GM19397 (cell line): ENCODE measurements at regions not wholly inside any gene's neighbourhood (a gene's known extent, or its start where the extent isn't known, plus 50 kb on each side); places are given as distances from the start of the nearest gene placed in this dataset.

Source experiments
- ATAC-seq: cut with Tn5 transposase; IDR thresholded peaks from one replicate; pipeline ENCODE4 v1.9.1; 2021; ENCODE audit warnings: mild to moderate bottlenecking, moderate library complexity; ENCODE audit not compliant: unreplicated experiment

- no peak for ATAC-seq
Measured at GRCh38 chr21:39029086-39029755, 154.0 kb downstream of the PSMG1 start.

GRCh38 chr21:39025198-39025597 is 158.1 kb downstream of the PSMG1 start:
- ATAC-seq, result no peak

- ATAC-seq, result no peak
Measured at GRCh38 chr21:39024538-39024937, 158.7 kb downstream of the PSMG1 start.

GRCh38 chr21:39022863-39023693 is 160.2 kb downstream of the PSMG1 start:
- no peak for ATAC-seq

- ATAC-seq, result no peak
Measured at GRCh38 chr21:39022466-39022862, 160.8 kb downstream of the PSMG1 start.

GRCh38 chr21:39022035-39022434 is 161.2 kb downstream of the PSMG1 start:
- no peak for ATAC-seq

GRCh38 chr21:39021478-39021832 is 161.8 kb downstream of the PSMG1 start:
- ATAC-seq, result no peak

- ATAC-seq, result no peak
Measured at GRCh38 chr21:39020751-39021477, 162.3 kb downstream of the PSMG1 start.

GRCh38 chr21:39018730-39019129 is 164.5 kb downstream of the PSMG1 start:
- no peak for ATAC-seq

GRCh38 chr21:39016740-39017315 is 166.4 kb downstream of the PSMG1 start:
- ATAC-seq, result peak; percentile 87

GRCh38 chr21:39014747-39015146 is 168.5 kb downstream of the PSMG1 start:
- ATAC-seq, result no peak

- ATAC-seq, result no peak
Measured at GRCh38 chr21:39012326-39013230, 170.7 kb downstream of the PSMG1 start.

- no peak for ATAC-seq
Measured at GRCh38 chr21:39011911-39012310, 171.3 kb downstream of the PSMG1 start.

GRCh38 chr21:39010629-39011404 is 172.4 kb downstream of the PSMG1 start:
- no peak for ATAC-seq

GRCh38 chr21:39009587-39010225 is 173.5 kb downstream of the PSMG1 start:
- ATAC-seq, result no peak

- ATAC-seq, result no peak
Measured at GRCh38 chr21:39007985-39008384, 175.3 kb downstream of the PSMG1 start.

- no peak for ATAC-seq
Measured at GRCh38 chr21:39007532-39007931, 175.7 kb downstream of the PSMG1 start.

- ATAC-seq, result no peak
Measured at GRCh38 chr21:39006571-39007311, 176.5 kb downstream of the PSMG1 start.

GRCh38 chr21:39005502-39005787 is 177.8 kb downstream of the PSMG1 start:
- no peak for ATAC-seq
